GM12878 (cell line): ENCODE measurements at regions not wholly inside any gene's neighbourhood (a gene's known extent, or its start where the extent isn't known, plus 50 kb on each side); places are given as distances from the start of the nearest gene placed in this dataset.
"Not testable (repeated sequence)": the region's sequence is repeated elsewhere in the genome, so short reads cannot be mapped to it uniquely, and the experiment has no call there.

Experiments used
- ATAC-seq: fragments of 200-7000 bp; cut with Tn5 transposase; 3 replicates; pipeline ENCODE4 v1.9.1; 2020; ENCODE audit warnings: mild to moderate bottlenecking, moderate library complexity
- BruUV-seq: library from RNA; stranded (reverse); fragments of 400-500 nt; replicated peaks from 2 replicates; lab custom pipeline; 2021; lab: Mats Ljungman, UMichigan
- CTCF ChIA-PET: fragments of 300-600 bp; sonication (Branson Sonifier 250); formaldehyde crosslinking; extraction: SDS; loops from one replicate; lab custom pipeline; 2021; ENCODE audit warnings: inconsistent platforms; lab: Yijun Ruan, JAX
- POLR2A ChIA-PET: fragments of 350-600 bp; formaldehyde crosslinking; extraction: SDS; loops from one replicate; lab custom pipeline; 2021; ENCODE audit warnings: inconsistent platforms; lab: Charles Lee
- RAD21 ChIA-PET: fragments of 300-600 bp; sonication (Branson Sonifier 250); formaldehyde crosslinking; loops from one replicate; lab custom pipeline; 2023; ENCODE audit warnings: antibody characterized with exemption; ENCODE audit not compliant: unreplicated experiment; lab: Charles Lee
- SMC1A ChIA-PET: fragments of 300-600 bp; sonication (Branson Sonifier 250); formaldehyde crosslinking; loops from one replicate; lab custom pipeline; 2023; ENCODE audit not compliant: unreplicated experiment, uncharacterized antibody; lab: Charles Lee
- DNase-seq: peaks from one replicate; pipeline ENCODE4 v3.0.0-alpha.2; 2011; ENCODE audit warnings: low read depth, low spot score
- FAIRE-seq: peaks from 3 replicates; lab custom pipeline; 2011; peaks lifted over from hg19 to GRCh38; lab: Jason Lieb, UNC
- H2AFZ ChIP-seq: 2 replicates; pipeline ENCODE4 v1.6.0; 2011; ENCODE audit warnings: low read depth, low read length, control low read depth; ENCODE audit not compliant: control insufficient read depth
- H3K27ac ChIP-seq: 2 replicates; pipeline ENCODE4 v1.5.1; 2011; ENCODE audit warnings: control low read depth; ENCODE audit not compliant: control insufficient read depth, insufficient read depth
- H3K27me3 ChIP-seq, 2 experiments: replicated peaks in 1 of 2; 2 replicates each; pipeline versions ENCODE4 v1.6.0 to v1.6.1; 2011; ENCODE audit warnings: low read length in 1 of 2; ENCODE audit not compliant: control insufficient read depth in 2 of 2, insufficient read depth in 2 of 2
- H3K36me3 ChIP-seq, 2 experiments: 2 replicates each; pipeline ENCODE4 v1.5.1; 2011; ENCODE audit warnings: low read length in 1 of 2; ENCODE audit not compliant: control insufficient read depth in 2 of 2, insufficient read depth in 2 of 2
- H3K4me1 ChIP-seq: 2 replicates; pipeline ENCODE4 v1.6.1; 2011; ENCODE audit warnings: mild to moderate bottlenecking, low read length, moderate library complexity, mixed read lengths; ENCODE audit not compliant: control insufficient read depth, insufficient read depth
- H3K4me2 ChIP-seq: 2 replicates; pipeline ENCODE4 v1.6.0; 2011; ENCODE audit warnings: control low read depth; ENCODE audit not compliant: control insufficient read depth, insufficient read depth
- H3K4me3 ChIP-seq: fragments of 200-600 bp; sonication (generic); 2 replicates; pipeline ENCODE4 v1.5.1; 2016
- H3K79me2 ChIP-seq: 2 replicates; pipeline ENCODE4 v1.6.0; 2011; ENCODE audit warnings: low read length; ENCODE audit not compliant: control insufficient read depth, insufficient read depth
- H3K9ac ChIP-seq: 2 replicates; pipeline ENCODE4 v1.8.0; 2011; ENCODE audit warnings: low read length, control low read depth, mixed read lengths; ENCODE audit not compliant: control insufficient read depth, insufficient read depth
- H3K9me3 ChIP-seq: replicated peaks from 3 replicates; pipeline ENCODE4 v1.5.1; 2011; ENCODE audit warnings: mild to moderate bottlenecking, low read length; ENCODE audit not compliant: control insufficient read depth, insufficient read depth
- H4K20me1 ChIP-seq: 2 replicates; pipeline ENCODE4 v1.6.0; 2011; ENCODE audit not compliant: control insufficient read depth, insufficient read depth
- ATF7 ChIP-seq: fragments of 450-650 bp; IDR thresholded peaks from 2 replicates; pipeline ENCODE4 v1.6.1; 2016; ENCODE audit warnings: low read depth, mild to moderate bottlenecking
- EGR1 ChIP-seq, 2 experiments: IDR thresholded peaks; 1 replicate in 1 of 2; 2 replicates in 1 of 2; pipeline ENCODE4 v1.6.1; 2011 to 2012; ENCODE audit warnings: low read depth in 2 of 2, low read length in 2 of 2, borderline replicate concordance in 1 of 2, mild to moderate bottlenecking in 1 of 2, moderate library complexity in 1 of 2
- HCFC1 ChIP-seq: fragments of 150-350 bp; IDR thresholded peaks from 2 replicates; pipeline ENCODE4 v1.6.1; 2014; ENCODE audit warnings: low read length
- KLF5 ChIP-seq: fragments of 450-650 bp; IDR thresholded peaks from 2 replicates; pipeline ENCODE4 v1.6.1; 2014; ENCODE audit warnings: mild to moderate bottlenecking; ENCODE audit not compliant: partially characterized antibody
- RAD21 ChIP-seq: IDR thresholded peaks from 2 replicates; pipeline ENCODE4 v1.6.1; 2011; ENCODE audit warnings: mild to moderate bottlenecking, low read depth, low read length, moderate library complexity; ENCODE audit not compliant: insufficient read depth
- RBBP5 ChIP-seq: fragments of 200-600 bp; sonication (generic); conservative IDR thresholded peaks from 2 replicates; pipeline ENCODE4 v1.6.1; 2016
- SMAD5 ChIP-seq: IDR thresholded peaks from 2 replicates; pipeline ENCODE4 v1.6.1; 2016; ENCODE audit warnings: antibody characterized with exemption, low read depth
- SMC3 ChIP-seq: IDR thresholded peaks from 2 replicates; pipeline ENCODE4 v1.6.1; 2011; ENCODE audit warnings: low read length, improper control_type of control experiment, borderline replicate concordance
- WGBS: methylation state at CpG from one replicate; pipeline ENCODE4 v1.1.6; 2016; ENCODE audit warnings: low lambda C conversion rate; ENCODE audit not compliant: insufficient replicate concordance, insufficient coverage; ENCODE audit errors: missing lambda C conversion rate; 5-methylcytosine and 5-hydroxymethylcytosine counted together
- in situ Hi-C: fragments of 300-500 bp; cut with MboI; formaldehyde crosslinking; loops from 9 replicates; pipeline ENCODE4 v1.14.3; 2018; ENCODE audit warnings: mixed read lengths
- intact Hi-C: fragments of 100-400 bp; cut with micrococcal nuclease; formaldehyde crosslinking; loops from one replicate; pipeline ENCODE4 v1.14.2; 2022; ENCODE audit not compliant: unreplicated experiment
- TF ChIP-seq, protein P1 (sequence below): fragments of 450-650 bp; IDR thresholded peaks from 2 replicates; pipeline ENCODE4 v1.6.1; 2017; ENCODE audit warnings: low read depth, mild to moderate bottlenecking, moderate library complexity

DNA sequence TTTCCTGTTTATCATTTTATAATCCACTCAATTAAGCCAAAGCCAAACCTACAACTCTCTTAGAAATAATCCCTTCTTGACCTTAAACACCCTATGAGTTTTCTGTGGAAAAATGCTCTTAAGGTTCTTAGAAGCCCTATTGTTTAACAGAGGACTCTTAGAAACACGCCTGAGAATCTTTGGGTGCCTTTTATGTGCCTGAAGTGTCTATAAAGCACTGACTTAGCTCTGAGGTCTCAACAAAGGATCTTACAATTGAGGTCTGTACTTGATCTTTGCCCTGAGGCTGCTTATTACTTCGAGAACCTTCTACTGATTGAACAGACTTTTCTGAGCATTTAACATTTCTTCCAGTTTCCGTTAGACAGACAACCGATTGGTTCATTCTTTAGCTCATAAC lies 353.3 kb upstream of the SORCS1 start:
- Histone ChIP-seq H3K27me3 (no peaks in the 10 kb centered on the region; a peak in 1 of 4 replicates), H3K9me3 (no peaks in the 10 kb centered on the region), H3K4me1 (no peaks in the 10 kb centered on the region), H3K4me3 (no peak overlapping the region), H3K36me3 (no peaks in the 10 kb centered on the region), H2AFZ (no peak overlapping the region), H3K4me2 (no peak overlapping the region), H3K9ac (no peak overlapping the region), H3K27ac (no peak overlapping the region), H3K79me2 (no peaks in the 10 kb centered on the region), H4K20me1 (no peaks in the 10 kb centered on the region)
- SMC1A ChIA-PET: interaction anchor here (1.1 to 4.2 kb wide), 3 partner anchors 12 to 108 kb away, joined by 3 to 10 read pairs (median 3); no protein-coding TSS in a partner anchor
- POLR2A ChIA-PET: no interaction called here
- no TSS peak for BruUV-seq
- RAD21 ChIA-PET: no interaction called here
- intact Hi-C loops (no loop called here), in situ Hi-C loops (no loop called here)
- no peak for ATAC-seq
- 19% methylated on average over 4 of the region's 4 CpGs for WGBS
- no peak for FAIRE-seq
- no peak for DNase-seq
- CTCF ChIA-PET: interaction anchor here (1.6 kb wide), 1 partner anchor 12 kb away, joined by 4 read pairs; no protein-coding TSS in a partner anchor
- no peak for TF ChIP-seq RBBP5
- TF ChIP-seq KLF5: no peak
- TF ChIP-seq EGR1 (IDR thresholded peaks at IDR 0.05; ENCODE audit: borderline replicate concordance in 1 of 2, low read depth in 2 of 2, low read length in 2 of 2): no peak
- TF ChIP-seq ATF7: no peak
- no peak for TF ChIP-seq SMC3

DNA sequence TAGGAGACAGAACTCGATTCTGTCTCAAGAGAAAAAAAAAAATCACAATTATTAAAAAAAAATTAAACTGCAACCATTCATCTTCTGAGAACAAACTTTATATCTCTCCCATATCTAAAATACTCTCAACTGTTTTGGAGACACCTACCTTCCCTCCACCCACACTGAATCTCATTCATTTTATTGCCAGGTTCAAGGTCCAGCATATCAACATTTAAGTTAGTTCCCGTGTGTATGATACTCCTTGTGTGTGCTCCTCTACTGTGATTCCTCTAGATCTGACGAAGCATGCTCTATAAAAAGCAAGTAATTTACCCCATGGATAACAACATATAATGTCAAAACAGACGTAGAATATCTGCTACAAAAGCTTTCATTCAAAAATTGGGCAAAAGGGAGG lies 351.8 kb upstream of the SORCS1 start:
- H3K79me2 ChIP-seq: no peaks in the 10 kb centered on the region
- in situ Hi-C loops (no loop called here), intact Hi-C loops (no loop called here)
- 10% methylated on average over 4 of the region's 4 CpGs for WGBS
- H3K9me3 ChIP-seq: no peaks in the 10 kb centered on the region
- ChIA-PET RAD21 (no interaction called here), CTCF (interaction anchor here (0.8 kb wide), 1 partner anchor 14 kb away, joined by 3 read pairs; no protein-coding TSS in a partner anchor), SMC1A (interaction anchor here (0.7 to 4.2 kb wide), 4 partner anchors 13 to 229 kb away, joined by 3 to 10 read pairs (median 3); no protein-coding TSS in a partner anchor), POLR2A (no interaction called here)
- no peaks in the 10 kb centered on the region for H3K4me1 ChIP-seq
- no peaks in the 10 kb centered on the region for H3K36me3 ChIP-seq
- FAIRE-seq (no peak), DNase-seq (no peak), ATAC-seq (no peak)
- BruUV-seq: no TSS peak
- TF ChIP-seq RAD21: no peak
- TF ChIP-seq HCFC1: no peak
- no peak for TF ChIP-seq SMAD5
- TF ChIP-seq, protein P1, sequence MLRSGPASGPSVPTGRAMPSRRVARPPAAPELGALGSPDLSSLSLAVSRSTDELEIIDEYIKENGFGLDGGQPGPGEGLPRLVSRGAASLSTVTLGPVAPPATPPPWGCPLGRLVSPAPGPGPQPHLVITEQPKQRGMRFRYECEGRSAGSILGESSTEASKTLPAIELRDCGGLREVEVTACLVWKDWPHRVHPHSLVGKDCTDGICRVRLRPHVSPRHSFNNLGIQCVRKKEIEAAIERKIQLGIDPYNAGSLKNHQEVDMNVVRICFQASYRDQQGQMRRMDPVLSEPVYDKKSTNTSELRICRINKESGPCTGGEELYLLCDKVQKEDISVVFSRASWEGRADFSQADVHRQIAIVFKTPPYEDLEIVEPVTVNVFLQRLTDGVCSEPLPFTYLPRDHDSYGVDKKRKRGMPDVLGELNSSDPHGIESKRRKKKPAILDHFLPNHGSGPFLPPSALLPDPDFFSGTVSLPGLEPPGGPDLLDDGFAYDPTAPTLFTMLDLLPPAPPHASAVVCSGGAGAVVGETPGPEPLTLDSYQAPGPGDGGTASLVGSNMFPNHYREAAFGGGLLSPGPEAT: no peak
- H3K27ac ChIP-seq: no peak overlapping the region
- no peak overlapping the region for H3K4me2 ChIP-seq
- H3K27me3 ChIP-seq: no peaks in the 10 kb centered on the region; a peak in 1 of 4 replicates
- no peak overlapping the region for H2AFZ ChIP-seq
- no peak overlapping the region for H3K9ac ChIP-seq
- no peak overlapping the region for H3K4me3 ChIP-seq
- no peaks in the 10 kb centered on the region for H4K20me1 ChIP-seq

DNA sequence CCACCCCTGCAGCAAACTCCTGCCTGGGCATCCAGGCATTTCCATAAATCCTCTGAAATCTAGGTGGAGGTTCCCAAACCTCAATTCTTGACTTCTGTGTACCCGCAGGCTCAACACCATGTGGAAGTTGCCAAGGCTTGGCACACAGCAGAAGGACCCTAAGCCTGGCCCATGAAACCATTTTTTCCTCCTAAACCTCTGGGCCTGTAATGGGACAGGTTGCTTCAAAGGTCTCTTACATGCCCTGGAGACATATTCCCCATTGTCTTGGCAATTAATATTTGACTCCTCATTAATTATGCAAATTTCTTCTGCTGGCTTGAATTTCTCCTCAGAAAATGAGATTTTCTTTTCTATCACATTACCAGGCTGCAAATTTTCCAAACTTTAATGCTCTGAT lies 339.5 kb upstream of the SORCS1 start:
- H3K9ac ChIP-seq, intact Hi-C loops, H3K4me1 ChIP-seq, H3K4me3 ChIP-seq, H4K20me1 ChIP-seq, H3K9me3 ChIP-seq, CTCF ChIA-PET, ATAC-seq, H3K27me3 ChIP-seq, H2AFZ ChIP-seq, H3K27ac ChIP-seq, DNase-seq, H3K4me2 ChIP-seq, BruUV-seq, in situ Hi-C loops, RAD21 ChIA-PET, POLR2A ChIA-PET, H3K79me2 ChIP-seq, H3K36me3 ChIP-seq, FAIRE-seq: not testable (repeated sequence)
- SMC1A ChIA-PET: interaction anchor here (1.2 kb wide), 1 partner anchor 101 kb away, joined by 3 read pairs; no protein-coding TSS in a partner anchor
- 6% methylated on average over 1 of the region's 1 CpG for WGBS
